Panc1 (cell line): ENCODE measurements at regions not wholly inside any gene's neighbourhood (a gene's known extent, or its start where the extent isn't known, plus 50 kb on each side); places are given as distances from the start of the nearest gene placed in this dataset.

Experiments
- ATAC-seq: fragments of 200-7000 bp; cut with Tn5 transposase; 2 replicates; pipeline ENCODE4 v1.9.1; 2020; ENCODE audit warnings: mild to moderate bottlenecking, moderate library complexity
- BruUV-seq: library from RNA; stranded (reverse); fragments of 400-500 nt; replicated peaks from 2 replicates; lab custom pipeline; 2021; lab: Mats Ljungman, UMichigan
- CTCF ChIA-PET: fragments of 300-600 bp; sonication (Branson Sonifier 250); formaldehyde crosslinking; loops from one replicate; lab custom pipeline; 2022; ENCODE audit warnings: antibody characterized with exemption; lab: Charles Lee
- POLR2A ChIA-PET: fragments of 300-600 bp; sonication (Branson Sonifier 250); formaldehyde crosslinking; loops from one replicate; lab custom pipeline; 2022; ENCODE audit warnings: antibody characterized with exemption; lab: Charles Lee
- DNase-seq: peaks from one replicate; pipeline ENCODE4 v3.0.0-alpha.2; 2010; ENCODE audit warnings: low read depth, low spot score
- H3K27ac ChIP-seq: 2 replicates; pipeline ENCODE4 v1.5.1; 2011; ENCODE audit warnings: mild to moderate bottlenecking, low read length, inconsistent platforms
- H3K27me3 ChIP-seq: fragments of 200-500 bp; sonication (Bioruptor generic); 2 replicates; pipeline ENCODE4 v1.6.0; 2014; ENCODE audit warnings: low read length, inconsistent platforms; ENCODE audit not compliant: control insufficient read depth, insufficient read depth
- H3K36me3 ChIP-seq: fragments of 200-500 bp; sonication (Bioruptor generic); 2 replicates; pipeline ENCODE4 v1.5.1; 2014; ENCODE audit warnings: inconsistent platforms, mild to moderate bottlenecking, low read length, moderate library complexity; ENCODE audit not compliant: control insufficient read depth, insufficient read depth
- H3K4me1 ChIP-seq: 2 replicates; pipeline ENCODE4 v1.5.1; 2011; ENCODE audit warnings: inconsistent platforms, mild to moderate bottlenecking, low read length, moderate library complexity; ENCODE audit not compliant: control insufficient read depth, insufficient read depth
- H3K4me3 ChIP-seq, 2 experiments: 2 replicates each; pipeline ENCODE4 v1.5.1; 2011 to 2012; ENCODE audit warnings: low read depth in 2 of 2, low read length in 2 of 2, mild to moderate bottlenecking in 2 of 2, inconsistent platforms in 1 of 2, moderate library complexity in 1 of 2
- H3K9me3 ChIP-seq: fragments of 200-500 bp; sonication (Bioruptor generic); 2 replicates; pipeline ENCODE4 v1.5.1; 2014; ENCODE audit warnings: low read depth, mild to moderate bottlenecking, inconsistent platforms, low read length, moderate library complexity; ENCODE audit not compliant: control insufficient read depth, insufficient read depth
- CTCF ChIP-seq: fragments of 450-650 bp; IDR thresholded peaks from 2 replicates; pipeline ENCODE4 v1.5.1; 2017; ENCODE audit warnings: mild to moderate bottlenecking
- POLR2AphosphoS5 ChIP-seq: IDR thresholded peaks from 2 replicates; pipeline ENCODE4 v1.6.1; 2012; ENCODE audit warnings: mild to moderate bottlenecking, low read depth, low read length, moderate library complexity
- REST ChIP-seq, 2 experiments: IDR thresholded peaks; 2 replicates each; pipeline ENCODE4 v1.6.1; 2011 to 2012; ENCODE audit warnings: low read depth in 2 of 2, control low read depth in 1 of 2, low read length in 1 of 2, mild to moderate bottlenecking in 1 of 2, moderate library complexity in 1 of 2; ENCODE audit not compliant: insufficient read depth in 1 of 2
- SIN3A ChIP-seq: IDR thresholded peaks from 2 replicates; pipeline ENCODE4 v1.6.1; 2012; ENCODE audit warnings: low read depth, mild to moderate bottlenecking, low read length, moderate library complexity, borderline replicate concordance; ENCODE audit not compliant: insufficient read depth
- TCF7L2 ChIP-seq: IDR thresholded peaks from 2 replicates; pipeline ENCODE4 v1.6.1; 2011; ENCODE audit warnings: mild to moderate bottlenecking, low read depth, low read length, inconsistent platforms
- in situ Hi-C: cut with HindIII; loops from 2 replicates; pipeline ENCODE4 v1.10.0; 2016; ENCODE audit warnings: low sequenced_read_pairs, low pct_unique_long_range_greater_than_20kb
- intact Hi-C: fragments of 100-400 bp; cut with micrococcal nuclease; formaldehyde crosslinking; loops from one replicate; pipeline ENCODE4 v1.10.0; 2022; ENCODE audit not compliant: unreplicated experiment

GRCh38 chr13:50277906-50278305, 262.7 kb downstream of the KCNRG start:
- no peak for DNase-seq

GRCh38 chr13:50280441-50280937, 265.2 kb downstream of the KCNRG start:
- DNase-seq (no peak), ATAC-seq (no peak)
- BruUV-seq = no TSS peak
- H3K4me3 ChIP-seq = no peak overlapping the region
- TF ChIP-seq TCF7L2 (no peak), POLR2AphosphoS5 (no peak), SIN3A (no peak), CTCF (no peak), REST (IDR thresholded peaks at IDR 0.05; ENCODE audit: insufficient read depth in 1 of 2, low read depth in 2 of 2, low read length in 1 of 2) (no peak)
- intact Hi-C loops (no loop called here), in situ Hi-C loops (no loop called here)
- no peaks in the 10 kb centered on the region for H3K27me3 ChIP-seq
- ChIA-PET POLR2A (no interaction called here), CTCF (no interaction called here)
- no peaks in the 10 kb centered on the region for H3K9me3 ChIP-seq
- no peaks in the 10 kb centered on the region for H3K4me1 ChIP-seq
- no peak overlapping the region for H3K27ac ChIP-seq
- H3K36me3 ChIP-seq = no peaks in the 10 kb centered on the region

More at GRCh38 chr13:50277906-50278305, 262.7 kb downstream of the KCNRG start:
- ChIA-PET CTCF (no interaction called here), POLR2A (no interaction called here)
- Histone ChIP-seq H3K36me3 (no peaks in the 10 kb centered on the region), H3K27me3 (no peaks in the 10 kb centered on the region), H3K4me1 (no peaks in the 10 kb centered on the region), H3K27ac (no peak overlapping the region), H3K9me3 (no peaks in the 10 kb centered on the region), H3K4me3 (no peak overlapping the region)
- in situ Hi-C loops = no loop called here
- ATAC-seq = no peak
- TF ChIP-seq SIN3A = no peak
- TF ChIP-seq TCF7L2 = no peak
- BruUV-seq = no TSS peak
- intact Hi-C loops = no loop called here

DNA sequence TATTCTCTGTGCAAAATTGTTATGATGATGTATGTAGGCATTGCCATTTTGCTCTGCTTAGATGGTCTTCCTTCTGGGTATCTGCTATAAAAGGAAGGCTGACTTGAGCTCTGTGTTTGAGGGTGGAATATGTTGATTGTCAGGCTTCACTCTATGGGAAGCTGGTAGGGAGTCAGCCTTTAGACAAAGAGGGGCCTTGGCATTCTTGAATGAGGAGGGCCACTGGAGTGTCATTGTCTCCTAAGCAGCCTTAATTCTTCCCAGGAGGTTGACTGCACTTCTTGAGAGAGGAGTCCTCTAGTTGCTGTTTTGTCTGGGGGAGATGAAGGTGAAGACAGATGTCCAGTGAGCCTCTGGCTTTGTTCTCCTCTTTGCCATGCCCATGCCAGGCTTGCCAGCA, 266.8 kb downstream of the KCNRG start:
- intact Hi-C loops = no loop called here
- CTCF ChIA-PET = no interaction called here

More for the DNA sequence above, 266.8 kb downstream of the KCNRG start:
- ATAC-seq = no peak
- DNase-seq = no peak
- H3K4me1 ChIP-seq = no peaks in the 10 kb centered on the region
- 0 out of 2 replicates have a peak overlapping the region, but pooled peaks have one; percentile 36 for H3K27ac ChIP-seq
- H3K9me3 ChIP-seq = no peaks in the 10 kb centered on the region
- in situ Hi-C loops = no loop called here
- TF ChIP-seq REST (IDR thresholded peaks at IDR 0.05; ENCODE audit: insufficient read depth in 1 of 2, low read depth in 2 of 2, low read length in 1 of 2) (no peak), CTCF (no peak), SIN3A (no peak), POLR2AphosphoS5 (no peak)
- H3K27me3 ChIP-seq = no peaks in the 10 kb centered on the region
- BruUV-seq = no TSS peak
- H3K4me3 ChIP-seq = no peak overlapping the region
- POLR2A ChIA-PET = no interaction called here
- H3K36me3 ChIP-seq = no peaks in the 10 kb centered on the region
